Tibial artery (tissue), 4 donors: ENCODE measurements at regions not wholly inside any gene's neighbourhood (a gene's known extent, or its start where the extent isn't known, plus 50 kb on each side); places are given as distances from the start of the nearest gene placed in this dataset.

Experiments
- DNase-seq, 2 donors: peaks; one replicate each; pipeline ENCODE4 v3.0.0-alpha.2; 2019
- H3K27ac ChIP-seq, 2 donors: fragments of 200-600 bp; sonication (generic) in 1 of 2; 1 replicate in 1 of 2; 2 replicates in 1 of 2; pipeline ENCODE4 v1.5.1; 2018 to 2019; ENCODE audit warnings: mild to moderate bottlenecking in 1 of 2
- H3K27me3 ChIP-seq, 2 donors: fragments of 200-600 bp; sonication (generic) in 1 of 2; one replicate each; pipeline versions ENCODE4 v1.5.1 to v1.6.0; 2016 to 2019
- H3K36me3 ChIP-seq, 3 donors: fragments of 200-600 bp; sonication (generic) in 2 of 3; one replicate each; pipeline ENCODE4 v1.5.1; 2016 to 2019; ENCODE audit warnings: mild to moderate bottlenecking in 2 of 3
- H3K4me1 ChIP-seq, 4 donors: fragments of 200-600 bp; sonication (generic) in 2 of 4; 1 replicate in 3 of 4; 2 replicates in 1 of 4; pipeline ENCODE4 v1.5.1; 2016 to 2019
- H3K4me3 ChIP-seq, 2 donors: fragments of 200-600 bp; sonication (generic) in 1 of 2; 1 replicate in 1 of 2; 2 replicates in 1 of 2; pipeline ENCODE4 v1.5.1; 2018 to 2019; ENCODE audit warnings: mild to moderate bottlenecking in 2 of 2
- H3K9me3 ChIP-seq, 3 donors: fragments of 200-600 bp; sonication (generic) in 1 of 3; one replicate each; pipeline ENCODE4 v1.5.1; 2016 to 2019
- intact Hi-C: fragments of 100-400 bp; cut with DNase I; formaldehyde crosslinking; loops from one replicate; pipeline ENCODE4 v1.15.0; 2023; ENCODE audit warnings: low total_unique reads
- TF ChIP-seq, protein P1 (sequence below), 2 experiments: fragments of 200-600 bp in 1 of 2; fragments of 450-650 bp in 1 of 2; IDR thresholded peaks; one replicate each; pipeline ENCODE4 v1.5.1; 2017 to 2019; ENCODE audit warnings: antibody characterized with exemption in 2 of 2, mild to moderate bottlenecking in 1 of 2, moderate library complexity in 1 of 2

DNA sequence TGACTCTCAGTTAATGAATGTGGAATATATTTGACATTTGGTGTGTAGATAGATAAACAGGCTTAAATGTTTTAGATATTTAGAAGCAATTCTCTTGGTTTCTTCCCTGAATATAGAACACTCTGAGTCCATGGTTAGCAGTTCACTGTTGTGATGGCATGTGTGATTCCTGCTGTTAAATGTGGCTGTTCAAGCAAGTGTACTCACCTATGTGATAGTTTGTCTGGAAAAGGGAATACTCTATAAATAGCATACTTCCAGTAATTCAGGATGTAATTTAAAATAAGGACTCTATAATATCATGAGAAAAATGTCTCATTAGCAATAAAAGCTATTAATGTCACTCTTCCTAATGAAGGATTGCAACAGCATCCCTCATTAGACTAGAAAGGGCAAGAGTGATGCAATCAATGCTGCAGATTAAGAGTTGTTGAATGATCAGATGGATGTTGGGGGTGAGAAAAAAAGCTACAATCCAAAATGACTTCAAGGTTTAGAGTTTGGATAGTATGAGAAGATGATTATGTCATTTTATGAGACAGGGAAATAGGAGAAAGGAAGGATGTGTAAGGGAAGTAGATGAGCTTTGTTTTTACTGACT is 201.8 kb upstream of the WDFY3 start:
- Histone ChIP-seq H3K4me3 (no peak overlapping the region), H3K27me3 (no peaks in the 10 kb centered on the region), H3K36me3 (no peaks in the 10 kb centered on the region), H3K4me1 (no peaks in the 10 kb centered on the region), H3K9me3 (no peaks in the 10 kb centered on the region), H3K27ac (no peak overlapping the region)
- TF ChIP-seq, protein P1, sequence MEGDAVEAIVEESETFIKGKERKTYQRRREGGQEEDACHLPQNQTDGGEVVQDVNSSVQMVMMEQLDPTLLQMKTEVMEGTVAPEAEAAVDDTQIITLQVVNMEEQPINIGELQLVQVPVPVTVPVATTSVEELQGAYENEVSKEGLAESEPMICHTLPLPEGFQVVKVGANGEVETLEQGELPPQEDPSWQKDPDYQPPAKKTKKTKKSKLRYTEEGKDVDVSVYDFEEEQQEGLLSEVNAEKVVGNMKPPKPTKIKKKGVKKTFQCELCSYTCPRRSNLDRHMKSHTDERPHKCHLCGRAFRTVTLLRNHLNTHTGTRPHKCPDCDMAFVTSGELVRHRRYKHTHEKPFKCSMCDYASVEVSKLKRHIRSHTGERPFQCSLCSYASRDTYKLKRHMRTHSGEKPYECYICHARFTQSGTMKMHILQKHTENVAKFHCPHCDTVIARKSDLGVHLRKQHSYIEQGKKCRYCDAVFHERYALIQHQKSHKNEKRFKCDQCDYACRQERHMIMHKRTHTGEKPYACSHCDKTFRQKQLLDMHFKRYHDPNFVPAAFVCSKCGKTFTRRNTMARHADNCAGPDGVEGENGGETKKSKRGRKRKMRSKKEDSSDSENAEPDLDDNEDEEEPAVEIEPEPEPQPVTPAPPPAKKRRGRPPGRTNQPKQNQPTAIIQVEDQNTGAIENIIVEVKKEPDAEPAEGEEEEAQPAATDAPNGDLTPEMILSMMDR (IDR thresholded peaks at IDR 0.05), result no peak
- DNase-seq, result no peak
- intact Hi-C loops, result loop anchor here (1.0 kb wide), 1 partner anchor 41 kb away; no protein-coding TSS in a partner anchor

- intact Hi-C loops, result no loop called here
- TF ChIP-seq, protein P1 (IDR thresholded peaks at IDR 0.05), result no peak
- Histone ChIP-seq H3K9me3 (no peaks in the 10 kb centered on the region), H3K4me3 (no peak overlapping the region), H3K27me3 (no peaks in the 10 kb centered on the region), H3K27ac (no peak overlapping the region), H3K4me1 (no peaks in the 10 kb centered on the region), H3K36me3 (no peaks in the 10 kb centered on the region)
- no peak for DNase-seq
These were observed 203.8 kb upstream of the WDFY3 start for GRCh38 chr4:85170241-85170640.

- H3K27me3 ChIP-seq, result no peaks in the 10 kb centered on the region
- intact Hi-C loops, result no loop called here
These were observed 208.7 kb upstream of the WDFY3 start for GRCh38 chr4:85175190-85175589.

GRCh38 chr4:85177092-85177491 is 210.6 kb upstream of the WDFY3 start:
- no peak overlapping the region for H3K4me3 ChIP-seq
- no peaks in the 10 kb centered on the region for H3K9me3 ChIP-seq
- H3K4me1 ChIP-seq, result no peaks in the 10 kb centered on the region
- no peak overlapping the region for H3K27ac ChIP-seq
- H3K27me3 ChIP-seq, result no peaks in the 10 kb centered on the region
- no peak for DNase-seq
- intact Hi-C loops, result no loop called here
- no peaks in the 10 kb centered on the region for H3K36me3 ChIP-seq
- TF ChIP-seq, protein P1 (IDR thresholded peaks at IDR 0.05), result no peak

More at GRCh38 chr4:85175190-85175589, 208.7 kb upstream of the WDFY3 start:
- Histone ChIP-seq H3K36me3 (no peaks in the 10 kb centered on the region), H3K4me1 (no peaks in the 10 kb centered on the region), H3K4me3 (no peak overlapping the region), H3K27ac (no peak overlapping the region), H3K9me3 (no peaks in the 10 kb centered on the region)
- TF ChIP-seq, protein P1 (IDR thresholded peaks at IDR 0.05), result no peak
- no peak for DNase-seq

DNA sequence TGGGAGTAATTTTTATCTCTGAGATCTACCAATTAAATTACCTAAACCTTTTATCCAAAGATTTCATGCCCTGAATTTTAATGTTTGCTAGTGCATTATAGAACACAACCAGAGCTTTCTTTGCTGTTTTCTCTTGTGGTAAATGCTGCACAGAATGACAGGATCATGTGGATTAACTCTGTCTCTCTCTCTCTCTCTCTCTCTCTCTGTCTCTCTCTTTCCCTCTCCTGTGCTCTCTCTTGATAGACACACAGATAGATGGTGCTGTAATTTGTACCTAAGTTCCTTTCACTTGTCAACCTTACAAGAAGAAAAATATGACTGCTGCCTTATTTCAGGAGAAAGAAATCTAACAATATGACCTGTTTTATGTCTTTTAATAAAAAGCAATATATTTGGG is 211.2 kb upstream of the WDFY3 start:
- H3K36me3 ChIP-seq, result no peaks in the 10 kb centered on the region
- TF ChIP-seq, protein P1 (IDR thresholded peaks at IDR 0.05), result no peak
- H3K27ac ChIP-seq, result no peak overlapping the region
- H3K9me3 ChIP-seq, result no peaks in the 10 kb centered on the region
- H3K4me1 ChIP-seq, result no peaks in the 10 kb centered on the region
- no peak for DNase-seq
- intact Hi-C loops, result no loop called here
- no peaks in the 10 kb centered on the region for H3K27me3 ChIP-seq
- H3K4me3 ChIP-seq, result no peak overlapping the region

- no peak for DNase-seq
- Histone ChIP-seq H3K27ac (no peak overlapping the region), H3K4me1 (no peaks in the 10 kb centered on the region), H3K36me3 (no peaks in the 10 kb centered on the region), H3K27me3 (no peaks in the 10 kb centered on the region), H3K9me3 (no peaks in the 10 kb centered on the region), H3K4me3 (no peak overlapping the region)
- TF ChIP-seq, protein P1 (IDR thresholded peaks at IDR 0.05), result no peak
- intact Hi-C loops, result no loop called here
These were observed 214.0 kb upstream of the WDFY3 start for GRCh38 chr4:85180533-85180932.
